ENCODE measurements at regions not wholly inside any gene's neighbourhood (a gene's known extent, or its start where the extent isn't known, plus 50 kb on each side); places are given as distances from the start of the nearest gene placed in this dataset.

GRCh38 chr1:199704231-199704630 is 323.3 kb upstream of the NR5A2 start:
- TF ChIP-seq ZFP3 (CRISPR knock-in tag; IDR thresholded peaks at IDR 0.05) = no peak
- no peak for TF ChIP-seq ZFP30 (CRISPR knock-in tag; IDR thresholded peaks at IDR 0.05)
- TF ChIP-seq PPARA (CRISPR knock-in tag; IDR thresholded peaks at IDR 0.05; ENCODE audit: borderline replicate concordance) = no peak
- no peak for TF ChIP-seq CSDC2 (CRISPR knock-in tag; IDR thresholded peaks at IDR 0.05)
- TF ChIP-seq ZNF565 (CRISPR knock-in tag; conservative IDR thresholded peaks at IDR 0.05; ENCODE audit: low read depth) = no peak
- no peak for TF ChIP-seq ARNTL (CRISPR knock-in tag; IDR thresholded peaks at IDR 0.05; ENCODE audit: borderline replicate concordance, low read depth)
- no peak for TF ChIP-seq CSRNP3 (CRISPR knock-in tag; IDR thresholded peaks at IDR 0.05)
- no peak for TF ChIP-seq TSHZ2 (CRISPR knock-in tag; IDR thresholded peaks at IDR 0.05)
- TF ChIP-seq ISL1 (CRISPR knock-in tag; IDR thresholded peaks at IDR 0.05) = no peak
- no peak for TF ChIP-seq ZNF70 (CRISPR knock-in tag; IDR thresholded peaks at IDR 0.05)
- no peak for TF ChIP-seq ESRRG (CRISPR knock-in tag; IDR thresholded peaks at IDR 0.05)
